GM10266 (cell line): ENCODE measurements at regions not wholly inside any gene's neighbourhood (a gene's known extent, or its start where the extent isn't known, plus 50 kb on each side); places are given as distances from the start of the nearest gene placed in this dataset.

Experiments
- DNase-seq: peaks from one replicate; pipeline ENCODE4 v3.0.0; 2012; ENCODE audit errors: extremely low spot score
- CTCF ChIP-seq: IDR thresholded peaks from 2 replicates; pipeline ENCODE4 v1.5.1; 2012; ENCODE audit warnings: mild to moderate bottlenecking, low read depth; ENCODE audit not compliant: control insufficient read depth, insufficient read depth; ENCODE audit errors: missing control alignments

- no peak for TF ChIP-seq CTCF
- DNase-seq: no peak
These were observed 229.2 kb downstream of the RHOU start for GRCh38 chr1:228964178-228965089.

- no peak for TF ChIP-seq CTCF
- no peak for DNase-seq
These were observed 233.8 kb downstream of the RHOU start for GRCh38 chr1:228968891-228969606.

GRCh38 chr1:228969953-228970800, 234.9 kb downstream of the RHOU start:
- DNase-seq: no peak
- no peak for TF ChIP-seq CTCF

GRCh38 chr1:228972576-228972975, 237.3 kb downstream of the RHOU start:
- DNase-seq: no peak
- TF ChIP-seq CTCF: no peak

- TF ChIP-seq CTCF: no peak
These were observed 239.0 kb downstream of the RHOU start for GRCh38 chr1:228974273-228974672.

GRCh38 chr1:228975238-228975907, 240.1 kb downstream of the RHOU start:
- no peak for TF ChIP-seq CTCF
- no peak for DNase-seq

More at GRCh38 chr1:228974273-228974672, 239.0 kb downstream of the RHOU start:
- DNase-seq: no peak
